GM23338 (cell line): ENCODE measurements at regions not wholly inside any gene's neighbourhood (a gene's known extent, or its start where the extent isn't known, plus 50 kb on each side); places are given as distances from the start of the nearest gene placed in this dataset.

Experiments
- ATAC-seq: fragments of 200-7000 bp; cut with Tn5 transposase; 3 replicates; pipeline ENCODE4 v1.9.1; 2020
- DNase-seq: peaks from one replicate; pipeline ENCODE4 v3.0.0-alpha.2; 2015; ENCODE audit warnings: low spot score
- H2AFZ ChIP-seq: fragments of 200-600 bp; sonication (generic); 2 replicates; pipeline ENCODE4 v1.8.0; 2016; ENCODE audit warnings: antibody characterized with exemption, mild to moderate bottlenecking, moderate library complexity
- H3F3A ChIP-seq: fragments of 200-600 bp; sonication (generic); replicated peaks from 2 replicates; pipeline ENCODE4 v1.8.0; 2017; ENCODE audit warnings: antibody characterized with exemption, mixed run types, low read depth
- H3K27ac ChIP-seq: fragments of 200-600 bp; sonication (generic); 2 replicates; pipeline ENCODE4 v1.6.1; 2016; ENCODE audit warnings: low read depth
- H3K27me3 ChIP-seq: fragments of 200-600 bp; sonication (generic); 2 replicates; pipeline ENCODE4 v1.8.0; 2016; ENCODE audit warnings: mild to moderate bottlenecking, mixed run types, moderate library complexity; ENCODE audit not compliant: insufficient read depth
- H3K36me3 ChIP-seq: fragments of 200-600 bp; sonication (generic); 2 replicates; pipeline ENCODE4 v1.8.0; 2016; ENCODE audit warnings: mild to moderate bottlenecking; ENCODE audit not compliant: insufficient read depth
- H3K4me1 ChIP-seq: fragments of 200-600 bp; sonication (generic); 2 replicates; pipeline ENCODE4 v1.8.0; 2016; ENCODE audit warnings: mild to moderate bottlenecking, moderate library complexity; ENCODE audit not compliant: insufficient read depth
- H3K4me2 ChIP-seq: fragments of 200-600 bp; sonication (generic); 2 replicates; pipeline ENCODE4 v1.7.1; 2017; ENCODE audit warnings: mixed run types
- H3K4me3 ChIP-seq: fragments of 200-600 bp; sonication (generic); 2 replicates; pipeline ENCODE4 v1.6.1; 2016; ENCODE audit warnings: mixed run types
- H3K79me2 ChIP-seq: fragments of 200-600 bp; sonication (generic); replicated peaks from 2 replicates; pipeline ENCODE4 v1.8.0; 2017; ENCODE audit warnings: mild to moderate bottlenecking; ENCODE audit not compliant: insufficient read depth
- H3K9me2 ChIP-seq: fragments of 200-600 bp; sonication (generic); 2 replicates; pipeline ENCODE4 v1.8.0; 2017; ENCODE audit not compliant: insufficient read depth
- H4K20me1 ChIP-seq: fragments of 200-600 bp; sonication (generic); replicated peaks from 2 replicates; pipeline ENCODE4 v1.8.0; 2017; ENCODE audit warnings: mild to moderate bottlenecking; ENCODE audit not compliant: insufficient read depth
- H3K27ac Mint-ChIP-seq: 2 replicates; pipeline ENCODE4 v1.8.0; 2020; ENCODE audit warnings: inconsistent platforms, mild to moderate bottlenecking, moderate library complexity, mixed read lengths
- H3K27me3 Mint-ChIP-seq: 3 replicates; pipeline ENCODE4 v1.8.0; 2022; ENCODE audit warnings: low read depth, mild to moderate bottlenecking, moderate library complexity, mixed read lengths, inconsistent platforms; ENCODE audit not compliant: insufficient read depth, poor library complexity
- H3K36me3 Mint-ChIP-seq: 3 replicates; pipeline ENCODE4 v1.8.0; 2021; ENCODE audit warnings: low read depth, mild to moderate bottlenecking, inconsistent platforms, moderate library complexity, mixed read lengths
- H3K4me1 Mint-ChIP-seq: 3 replicates; pipeline ENCODE4 v1.8.0; 2020; ENCODE audit warnings: mild to moderate bottlenecking, inconsistent platforms, mixed read lengths
- H3K4me3 Mint-ChIP-seq: 3 replicates; pipeline ENCODE4 v1.8.0; 2021; ENCODE audit warnings: moderate library complexity, mild to moderate bottlenecking, inconsistent platforms, mixed read lengths
- H3K9me3 Mint-ChIP-seq: 3 replicates; pipeline ENCODE4 v1.8.0; 2020; ENCODE audit warnings: moderate library complexity, mild to moderate bottlenecking, inconsistent platforms, mixed read lengths
- CREB1 ChIP-seq: fragments of 250-450 bp; sonication (Bioruptor Pico); IDR thresholded peaks from 2 replicates; pipeline ENCODE4 v1.5.0; 2020; ENCODE audit warnings: low read depth, mild to moderate bottlenecking, moderate library complexity
- EZH2 ChIP-seq: fragments of 200-600 bp; sonication (generic); IDR thresholded peaks from one replicate; pipeline ENCODE4 v1.8.0; 2017; ENCODE audit warnings: antibody characterized with exemption, mild to moderate bottlenecking, low read depth; ENCODE audit not compliant: unreplicated experiment
- EZH2phosphoT487 ChIP-seq: fragments of 200-600 bp; sonication (generic); IDR thresholded peaks from one replicate; pipeline ENCODE4 v1.8.1; 2018; ENCODE audit warnings: antibody characterized with exemption; ENCODE audit not compliant: unreplicated experiment
- JUNB ChIP-seq: IDR thresholded peaks from one replicate; pipeline ENCODE4 v1.6.1; 2016; ENCODE audit warnings: antibody characterized with exemption; ENCODE audit not compliant: unreplicated experiment
- NANOG ChIP-seq: IDR thresholded peaks from 2 replicates; pipeline ENCODE4 v1.6.1; 2016; ENCODE audit warnings: antibody characterized with exemption, borderline replicate concordance
- POLR2AphosphoS5 ChIP-seq: IDR thresholded peaks from 2 replicates; pipeline ENCODE4 v1.6.1; 2016; ENCODE audit warnings: antibody characterized with exemption, low read depth
- STAT1 ChIP-seq: IDR thresholded peaks from one replicate; pipeline ENCODE4 v1.6.1; 2016; ENCODE audit warnings: antibody characterized with exemption; ENCODE audit not compliant: unreplicated experiment
- ZNF114 ChIP-seq: fragments of 250-450 bp; sonication (Bioruptor Pico); IDR thresholded peaks from 2 replicates; pipeline ENCODE4 v1.5.0; 2020; ENCODE audit warnings: mild to moderate bottlenecking, moderate library complexity
- ZNF331 ChIP-seq: fragments of 250-450 bp; sonication (Bioruptor Pico); IDR thresholded peaks from 2 replicates; pipeline ENCODE4 v1.5.0; 2020; ENCODE audit warnings: low read depth, mild to moderate bottlenecking, moderate library complexity
- TF ChIP-seq, protein P1 (sequence below): IDR thresholded peaks from one replicate; pipeline ENCODE4 v1.6.1; 2018; ENCODE audit warnings: antibody characterized with exemption; ENCODE audit not compliant: unreplicated experiment
- TF ChIP-seq, protein P2 (sequence below), 2 experiments: fragments of 200-600 bp in 1 of 2; sonication (generic) in 1 of 2; conservative IDR thresholded peaks; 2 replicates each; pipeline versions ENCODE4 v1.5.1 to v1.6.1; 2016 to 2017; ENCODE audit warnings: antibody characterized with exemption in 2 of 2, low read depth in 2 of 2, mild to moderate bottlenecking in 2 of 2, moderate library complexity in 1 of 2
- TF ChIP-seq, protein P3 (sequence below): IDR thresholded peaks from 2 replicates; pipeline ENCODE4 v1.6.1; 2016; ENCODE audit warnings: antibody characterized with exemption

DNA sequence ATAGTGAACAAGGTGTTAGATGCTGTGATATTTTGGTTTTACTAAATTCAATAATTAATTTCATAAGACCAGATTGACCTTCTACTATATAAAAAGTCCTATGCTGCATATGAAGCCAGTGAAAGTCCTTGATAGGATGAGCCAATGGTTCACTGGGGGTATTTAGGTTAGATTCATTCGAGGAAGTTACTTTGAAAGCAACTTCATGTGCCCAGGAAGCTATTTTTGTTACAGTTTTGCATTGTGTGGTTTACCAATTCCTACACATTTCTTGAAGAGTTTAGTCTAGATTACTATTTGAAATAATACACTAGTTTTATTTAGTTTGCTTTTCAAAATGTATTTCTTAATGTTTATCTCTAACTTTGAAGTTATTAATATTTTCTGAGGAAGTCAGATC is 58.5 kb upstream of the RMST start (continued):
- TF ChIP-seq ZNF114 (CRISPR knock-in tag), result no peak
- TF ChIP-seq, protein P1, sequence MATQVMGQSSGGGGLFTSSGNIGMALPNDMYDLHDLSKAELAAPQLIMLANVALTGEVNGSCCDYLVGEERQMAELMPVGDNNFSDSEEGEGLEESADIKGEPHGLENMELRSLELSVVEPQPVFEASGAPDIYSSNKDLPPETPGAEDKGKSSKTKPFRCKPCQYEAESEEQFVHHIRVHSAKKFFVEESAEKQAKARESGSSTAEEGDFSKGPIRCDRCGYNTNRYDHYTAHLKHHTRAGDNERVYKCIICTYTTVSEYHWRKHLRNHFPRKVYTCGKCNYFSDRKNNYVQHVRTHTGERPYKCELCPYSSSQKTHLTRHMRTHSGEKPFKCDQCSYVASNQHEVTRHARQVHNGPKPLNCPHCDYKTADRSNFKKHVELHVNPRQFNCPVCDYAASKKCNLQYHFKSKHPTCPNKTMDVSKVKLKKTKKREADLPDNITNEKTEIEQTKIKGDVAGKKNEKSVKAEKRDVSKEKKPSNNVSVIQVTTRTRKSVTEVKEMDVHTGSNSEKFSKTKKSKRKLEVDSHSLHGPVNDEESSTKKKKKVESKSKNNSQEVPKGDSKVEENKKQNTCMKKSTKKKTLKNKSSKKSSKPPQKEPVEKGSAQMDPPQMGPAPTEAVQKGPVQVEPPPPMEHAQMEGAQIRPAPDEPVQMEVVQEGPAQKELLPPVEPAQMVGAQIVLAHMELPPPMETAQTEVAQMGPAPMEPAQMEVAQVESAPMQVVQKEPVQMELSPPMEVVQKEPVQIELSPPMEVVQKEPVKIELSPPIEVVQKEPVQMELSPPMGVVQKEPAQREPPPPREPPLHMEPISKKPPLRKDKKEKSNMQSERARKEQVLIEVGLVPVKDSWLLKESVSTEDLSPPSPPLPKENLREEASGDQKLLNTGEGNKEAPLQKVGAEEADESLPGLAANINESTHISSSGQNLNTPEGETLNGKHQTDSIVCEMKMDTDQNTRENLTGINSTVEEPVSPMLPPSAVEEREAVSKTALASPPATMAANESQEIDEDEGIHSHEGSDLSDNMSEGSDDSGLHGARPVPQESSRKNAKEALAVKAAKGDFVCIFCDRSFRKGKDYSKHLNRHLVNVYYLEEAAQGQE, result no peak
- TF ChIP-seq ZNF331 (CRISPR knock-in tag), result no peak
- no peak for TF ChIP-seq STAT1
- no peak for TF ChIP-seq JUNB
- no peak for TF ChIP-seq POLR2AphosphoS5
- TF ChIP-seq CREB1 (CRISPR knock-in tag), result no peak
- TF ChIP-seq EZH2phosphoT487, result no peak
- no peak for TF ChIP-seq EZH2
- TF ChIP-seq, protein P2, sequence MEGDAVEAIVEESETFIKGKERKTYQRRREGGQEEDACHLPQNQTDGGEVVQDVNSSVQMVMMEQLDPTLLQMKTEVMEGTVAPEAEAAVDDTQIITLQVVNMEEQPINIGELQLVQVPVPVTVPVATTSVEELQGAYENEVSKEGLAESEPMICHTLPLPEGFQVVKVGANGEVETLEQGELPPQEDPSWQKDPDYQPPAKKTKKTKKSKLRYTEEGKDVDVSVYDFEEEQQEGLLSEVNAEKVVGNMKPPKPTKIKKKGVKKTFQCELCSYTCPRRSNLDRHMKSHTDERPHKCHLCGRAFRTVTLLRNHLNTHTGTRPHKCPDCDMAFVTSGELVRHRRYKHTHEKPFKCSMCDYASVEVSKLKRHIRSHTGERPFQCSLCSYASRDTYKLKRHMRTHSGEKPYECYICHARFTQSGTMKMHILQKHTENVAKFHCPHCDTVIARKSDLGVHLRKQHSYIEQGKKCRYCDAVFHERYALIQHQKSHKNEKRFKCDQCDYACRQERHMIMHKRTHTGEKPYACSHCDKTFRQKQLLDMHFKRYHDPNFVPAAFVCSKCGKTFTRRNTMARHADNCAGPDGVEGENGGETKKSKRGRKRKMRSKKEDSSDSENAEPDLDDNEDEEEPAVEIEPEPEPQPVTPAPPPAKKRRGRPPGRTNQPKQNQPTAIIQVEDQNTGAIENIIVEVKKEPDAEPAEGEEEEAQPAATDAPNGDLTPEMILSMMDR (conservative IDR thresholded peaks at IDR 0.05; ENCODE audit: low read depth in 2 of 2), result no peak

DNA sequence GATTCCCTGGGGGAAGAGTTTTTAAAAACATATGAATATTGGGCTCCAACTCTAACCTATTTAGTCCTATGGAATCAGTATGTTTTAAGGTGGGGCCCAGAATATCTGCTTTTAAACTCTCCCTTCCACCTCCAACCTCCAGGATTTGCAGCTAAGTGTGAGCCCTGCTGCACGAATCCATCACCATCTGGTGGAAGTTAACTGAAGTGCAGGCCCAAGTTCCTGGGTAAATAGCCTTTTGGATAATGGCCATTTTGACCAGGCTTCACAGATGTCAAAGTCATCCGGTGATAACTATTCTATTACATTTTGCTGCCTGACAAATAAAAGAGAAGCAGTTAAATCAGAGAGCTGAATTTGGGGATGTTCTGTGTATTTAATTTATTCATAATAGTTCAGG is 58.1 kb upstream of the RMST start:
- peaks cover 3% of the 10 kb centered on the region; the same call in 2 of the 3 replicates for H3K4me1 Mint-ChIP-seq

More for the DNA sequence above, 58.1 kb upstream of the RMST start:
- Histone ChIP-seq H3K4me2 (no peak overlapping the region), H3F3A (no peaks in the 10 kb centered on the region), H4K20me1 (no peaks in the 10 kb centered on the region), H3K36me3 (no peaks in the 10 kb centered on the region), H3K27me3 (no peaks in the 10 kb centered on the region), H3K9me2 (peaks cover 9% of the 10 kb centered on the region), H2AFZ (no peak overlapping the region), H3K4me3 (no peak overlapping the region), H3K27ac (no peak overlapping the region), H3K79me2 (no peaks in the 10 kb centered on the region), H3K4me1 (no peaks in the 10 kb centered on the region)
- TF ChIP-seq, protein P2 (conservative IDR thresholded peaks at IDR 0.05; ENCODE audit: low read depth in 2 of 2), result peak; percentile 95
- TF ChIP-seq, protein P1, result no peak
- no peak for TF ChIP-seq NANOG
- TF ChIP-seq, protein P3, sequence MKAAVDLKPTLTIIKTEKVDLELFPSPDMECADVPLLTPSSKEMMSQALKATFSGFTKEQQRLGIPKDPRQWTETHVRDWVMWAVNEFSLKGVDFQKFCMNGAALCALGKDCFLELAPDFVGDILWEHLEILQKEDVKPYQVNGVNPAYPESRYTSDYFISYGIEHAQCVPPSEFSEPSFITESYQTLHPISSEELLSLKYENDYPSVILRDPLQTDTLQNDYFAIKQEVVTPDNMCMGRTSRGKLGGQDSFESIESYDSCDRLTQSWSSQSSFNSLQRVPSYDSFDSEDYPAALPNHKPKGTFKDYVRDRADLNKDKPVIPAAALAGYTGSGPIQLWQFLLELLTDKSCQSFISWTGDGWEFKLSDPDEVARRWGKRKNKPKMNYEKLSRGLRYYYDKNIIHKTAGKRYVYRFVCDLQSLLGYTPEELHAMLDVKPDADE, result no peak
- DNase-seq, result peak; percentile 85
- Mint-ChIP-seq H3K36me3 (no peaks in the 10 kb centered on the region), H3K4me3 (no peak overlapping the region), H3K9me3 (no peaks in the 10 kb centered on the region), H3K27ac (no peak overlapping the region), H3K27me3 (no peaks in the 10 kb centered on the region)
- ATAC-seq, result peak; percentile 96
